ENCODE measurements at regions not wholly inside any gene's neighbourhood (a gene's known extent, or its start where the extent isn't known, plus 50 kb on each side); places are given as distances from the start of the nearest gene placed in this dataset.

GRCh38 chr11:27187075-27187847 lies 146.6 kb downstream of the BBOX1 start:
- Mint-ChIP-seq H3K27me3 (peaks cover 22% of the 10 kb centered on the region), H3K36me3 (no peaks in the 10 kb centered on the region), H3K4me3 (no peak overlapping the region), H3K9me3 (ENCODE audit: low read depth) (no peaks in the 10 kb centered on the region), H3K27ac (no peak overlapping the region), H3K4me1 (no peaks in the 10 kb centered on the region)
- CTCF ChIA-PET, result interaction anchor here (5.5 kb wide), 1 partner anchor 299 kb away, joined by 42 read pairs; no protein-coding TSS in a partner anchor
- ATAC-seq (no peak), DNase-seq (no peak)

GRCh38 chr11:27186580-27186979 lies 146.0 kb downstream of the BBOX1 start:
- Mint-ChIP-seq H3K4me1 (no peaks in the 10 kb centered on the region), H3K27ac (no peak overlapping the region), H3K36me3 (no peaks in the 10 kb centered on the region), H3K27me3 (peaks cover 22% of the 10 kb centered on the region), H3K9me3 (ENCODE audit: low read depth) (no peaks in the 10 kb centered on the region), H3K4me3 (no peak overlapping the region)
- ATAC-seq, result no peak
- CTCF ChIA-PET, result interaction anchor here (5.5 kb wide), 1 partner anchor 299 kb away, joined by 42 read pairs; no protein-coding TSS in a partner anchor
- no peak for DNase-seq

GRCh38 chr11:27184458-27185312 lies 144.1 kb downstream of the BBOX1 start:
- DNase-seq (no peak), ATAC-seq (no peak)
- Mint-ChIP-seq H3K27ac (no peak overlapping the region), H3K4me3 (no peak overlapping the region), H3K36me3 (no peaks in the 10 kb centered on the region), H3K9me3 (ENCODE audit: low read depth) (no peaks in the 10 kb centered on the region), H3K27me3 (peaks cover 12% of the 10 kb centered on the region), H3K4me1 (no peaks in the 10 kb centered on the region)
- CTCF ChIA-PET, result interaction anchor here (0.6 to 5.5 kb wide), 11 partner anchors 11 to 321 kb away, joined by 3 to 42 read pairs (median 3); partner anchors contain the start of gene CCDC34

GRCh38 chr11:27183672-27184457 lies 143.2 kb downstream of the BBOX1 start:
- CTCF ChIA-PET, result interaction anchor here (0.6 to 5.5 kb wide), 10 partner anchors 10 to 322 kb away, joined by 3 to 42 read pairs (median 4); partner anchors contain the start of gene CCDC34
- H3K27ac Mint-ChIP-seq, result no peak overlapping the region
- no peaks in the 10 kb centered on the region for H3K4me1 Mint-ChIP-seq
- no peak overlapping the region for H3K4me3 Mint-ChIP-seq
- H3K36me3 Mint-ChIP-seq, result no peaks in the 10 kb centered on the region
- ATAC-seq (no peak), DNase-seq (no peak)
- peaks cover 7% of the 10 kb centered on the region for H3K27me3 Mint-ChIP-seq
- no peaks in the 10 kb centered on the region for H3K9me3 Mint-ChIP-seq (ENCODE audit: low read depth)

GRCh38 chr11:27179334-27179733 lies 138.7 kb downstream of the BBOX1 start:
- DNase-seq (no peak), ATAC-seq (no peak)
- Mint-ChIP-seq H3K27ac (no peak overlapping the region), H3K4me3 (no peak overlapping the region), H3K36me3 (no peaks in the 10 kb centered on the region), H3K9me3 (ENCODE audit: low read depth) (no peaks in the 10 kb centered on the region), H3K27me3 (peaks cover 4% of the 10 kb centered on the region), H3K4me1 (no peaks in the 10 kb centered on the region)
- CTCF ChIA-PET, result no interaction called here

- H3K9me3 Mint-ChIP-seq (ENCODE audit: low read depth), result no peaks in the 10 kb centered on the region
- H3K4me3 Mint-ChIP-seq, result no peak overlapping the region
- H3K4me1 Mint-ChIP-seq, result no peaks in the 10 kb centered on the region
- no peak for DNase-seq
- H3K27ac Mint-ChIP-seq, result no peak overlapping the region
- peaks cover 4% of the 10 kb centered on the region for H3K27me3 Mint-ChIP-seq
- no peaks in the 10 kb centered on the region for H3K36me3 Mint-ChIP-seq
- CTCF ChIA-PET, result no interaction called here
- ATAC-seq, result no peak
Observed at GRCh38 chr11:27178859-27179258, 138.2 kb downstream of the BBOX1 start.

Data from activated CD8-positive, alpha-beta memory T cell treated with anti-CD3 and anti-CD28 coated beads, Interleukin-2, amount 10 ng/mL, durations not matched to agents 7 days and 5 days (primary cell).